Heart right ventricle (tissue), 16 donors: ENCODE measurements at regions not wholly inside any gene's neighbourhood (a gene's known extent, or its start where the extent isn't known, plus 50 kb on each side); places are given as distances from the start of the nearest gene placed in this dataset.
"Not testable (repeated sequence)": the region's sequence is repeated elsewhere in the genome, so short reads cannot be mapped to it uniquely, and the experiment has no call there.

ENCODE experiments used
- ATAC-seq, 8 donors: fragments of 200-7000 bp; cut with Tn5 transposase; one replicate each; pipeline ENCODE4 v1.9.1; 2020; ENCODE audit warnings: mild to moderate bottlenecking in 8 of 8, moderate library complexity in 8 of 8, moderate number of reproducible peaks in 1 of 8
- DNase-seq, 2 donors: peaks; one replicate each; pipeline ENCODE4 v3.0.0-alpha.2; 2020
- H3K27ac ChIP-seq, 10 donors: fragments of 200-600 bp; sonication (generic) in 2 of 10; one replicate each; pipeline versions ENCODE4 v1.5.0 to v1.8.0; 2020 to 2022; ENCODE audit warnings: mild to moderate bottlenecking in 3 of 10
- H3K27me3 ChIP-seq, 7 donors: fragments of 200-600 bp; one replicate each; pipeline ENCODE4 v1.8.0; 2021 to 2022; ENCODE audit warnings: mild to moderate bottlenecking in 2 of 7
- H3K36me3 ChIP-seq, 9 donors: fragments of 200-600 bp; sonication (generic) in 1 of 9; one replicate each; pipeline versions ENCODE4 v1.5.0 to v1.8.0; 2020 to 2022; ENCODE audit warnings: mild to moderate bottlenecking in 2 of 9
- H3K4me1 ChIP-seq, 9 donors: fragments of 200-600 bp; sonication (generic) in 1 of 9; one replicate each; pipeline versions ENCODE4 v1.5.0 to v1.8.0; 2020 to 2022; ENCODE audit warnings: mild to moderate bottlenecking in 4 of 9
- H3K4me3 ChIP-seq, 10 donors: fragments of 200-600 bp; sonication (generic) in 2 of 10; one replicate each; pipeline versions ENCODE4 v1.5.0 to v1.8.0; 2020 to 2022; ENCODE audit warnings: mild to moderate bottlenecking in 7 of 10, moderate library complexity in 2 of 10
- H3K9me3 ChIP-seq, 11 donors: fragments of 200-600 bp in 10 of 11; sonication (generic) in 2 of 11; one replicate each; pipeline versions ENCODE4 v1.5.0 to v1.8.0; 2013 to 2022; ENCODE audit warnings: mild to moderate bottlenecking in 2 of 11, control low read depth in 1 of 11, moderate library complexity in 1 of 11
- CTCF ChIP-seq, 9 donors: fragments of 200-600 bp; sonication (generic) in 2 of 9; IDR thresholded peaks; one replicate each; pipeline versions ENCODE4 v1.5.0 to v1.8.0; 2021 to 2022; ENCODE audit warnings: antibody characterized with exemption in 9 of 9, mild to moderate bottlenecking in 5 of 9, moderate library complexity in 1 of 9
- WGBS, 2 donors: extraction: QIAGEN DNeasy Blood & Tissue Kit; methylation state at CpG; one replicate each; pipeline ENCODE4 v1.1.7; 2013; ENCODE audit warnings: inconsistent platforms in 1 of 2; 5-methylcytosine and 5-hydroxymethylcytosine counted together
- intact Hi-C, 10 donors: fragments of 100-400 bp; cut with DNase I; formaldehyde crosslinking; loops; one replicate each; pipeline versions ENCODE4 v1.11.1 to v1.14.2; 2022
- donor health status: Arrhythmogenic right ventricular cardiomyopathy.
- donor health status: ischemic (EF 13 %, LVEDD 7.1; RV severe dilation, severe dysfunction).
- donor health status: healthy with polysubstance abuse.
- donor health status: DM: no; HTN: yes; CAD: no.
- donor health status: DM: no; HTN: no; CAD: no.
- donor health status: ischemic (EF 25% LVEDD 6.9; RV normal size, moderate dysfunction).
- donor health status: ischemic (EF 25% LVEDD 5.7; RV mildly dilated, moderate dysfunction).
- donor health status: healthy.
- donor health status: DM: yes; HTN: yes; CAD: no.
- donor health status: Ischemic cardiomyopathy.
- donor health status: ischemic (EF 35%, LVEDD 5.7; RV mildly dilated, moderate dysfunction).
- donor health status: nonischemic (EF 11% LVEDD 7.7; RV severe dilation, severe dysfunction).
- donor health status: DM: yes; HTN: yes; CAD: no.
- donor health status: PGD.
- donor health status: ischemic (EF 29% LVEDD 5.4; RV normal size, mild dysfunction).
- donor health status: nonischemic (EF 23%, LVEDD 6.1; RV moderate dilation, normal function).

- H3K4me3 ChIP-seq: no peak overlapping the region
- H3K9me3 ChIP-seq: no peaks in the 10 kb centered on the region
- H3K27me3 ChIP-seq: no peaks in the 10 kb centered on the region
- no peak for TF ChIP-seq CTCF (IDR thresholded peaks at IDR 0.05)
- H3K36me3 ChIP-seq: no peaks in the 10 kb centered on the region
- intact Hi-C loops: no loop called here
- ATAC-seq: no peak
- H3K4me1 ChIP-seq: no peaks in the 10 kb centered on the region
- WGBS, 2 donors: 0 to 36% methylated on average over 1 of the region's 1 CpG
- no peak for DNase-seq
- no peak overlapping the region for H3K27ac ChIP-seq
These were observed 84.1 kb downstream of the RGS2 start for GRCh38 chr1:192892934-192893333.

- H3K27me3 ChIP-seq, intact Hi-C loops, H3K4me1 ChIP-seq, H3K36me3 ChIP-seq, H3K9me3 ChIP-seq, H3K27ac ChIP-seq, ATAC-seq, H3K4me3 ChIP-seq, DNase-seq: not testable (repeated sequence)
- WGBS, 2 donors: 87 to 91% methylated on average over 10 of the region's 10 CpGs
These were observed 86.6 kb downstream of the RGS2 start for GRCh38 chr1:192895487-192895886.

GRCh38 chr1:192896376-192896775 is 87.5 kb downstream of the RGS2 start:
- no peaks in the 10 kb centered on the region for H3K9me3 ChIP-seq
- no peak overlapping the region for H3K4me3 ChIP-seq
- intact Hi-C loops: no loop called here
- ATAC-seq (no peak), DNase-seq (no peak)
- no peaks in the 10 kb centered on the region for H3K4me1 ChIP-seq
- no peaks in the 10 kb centered on the region for H3K27me3 ChIP-seq
- H3K36me3 ChIP-seq: no peaks in the 10 kb centered on the region
- TF ChIP-seq CTCF (IDR thresholded peaks at IDR 0.05): no peak
- no peak overlapping the region for H3K27ac ChIP-seq

GRCh38 chr1:192901500-192901899 is 92.7 kb downstream of the RGS2 start:
- no peak for TF ChIP-seq CTCF (IDR thresholded peaks at IDR 0.05)
- Histone ChIP-seq H3K27ac (no peak overlapping the region), H3K4me1 (peaks cover 0 to 9% (median 3%) of the 10 kb centered on the region in 9 donors), H3K9me3 (no peaks in the 10 kb centered on the region), H3K4me3 (no peak overlapping the region), H3K36me3 (no peaks in the 10 kb centered on the region), H3K27me3 (no peaks in the 10 kb centered on the region)
- WGBS, 2 donors: 0 to 63% methylated on average over 1 of the region's 1 CpG
- intact Hi-C loops: no loop called here
- DNase-seq: no peak
- ATAC-seq: no peak

GRCh38 chr1:192903142-192903541 is 94.3 kb downstream of the RGS2 start:
- no peaks in the 10 kb centered on the region for H3K27me3 ChIP-seq
- H3K27ac ChIP-seq: no peak overlapping the region
- no peaks in the 10 kb centered on the region for H3K36me3 ChIP-seq
- WGBS, 2 donors: 50 to 52% methylated on average over 5 of the region's 5 CpGs
- TF ChIP-seq CTCF (IDR thresholded peaks at IDR 0.05): no peak
- peak in 7 of 8 donors; percentile 64 to 81 (median 68) for ATAC-seq
- peak in 1 of 2 donors; percentile 38 for DNase-seq
- peaks cover 0 to 9% (median 3%) of the 10 kb centered on the region in 9 donors for H3K4me1 ChIP-seq
- intact Hi-C loops: no loop called here
- no peak overlapping the region for H3K4me3 ChIP-seq
- no peaks in the 10 kb centered on the region for H3K9me3 ChIP-seq
